ENCODE measurements at regions not wholly inside any gene's neighbourhood (a gene's known extent, or its start where the extent isn't known, plus 50 kb on each side); places are given as distances from the start of the nearest gene placed in this dataset.

GRCh38 chr12:93078577-93078976, 149.5 kb upstream of the EEA1 start:
- TF ChIP-seq CTCF (IDR thresholded peaks at IDR 0.05) (no peak), POLR2A (IDR thresholded peaks at IDR 0.05) (no peak)

All from ovary (tissue), 3 donors.